GM23248 (cell line): ENCODE measurements at regions not wholly inside any gene's neighbourhood (a gene's known extent, or its start where the extent isn't known, plus 50 kb on each side); places are given as distances from the start of the nearest gene placed in this dataset.

Experiments
- DNase-seq: peaks from one replicate; pipeline ENCODE4 v3.0.0-alpha.2; 2015
- H2AFZ ChIP-seq: fragments of 200-600 bp; sonication (generic); 2 replicates; pipeline ENCODE4 v1.6.1; 2016; ENCODE audit warnings: antibody characterized with exemption
- H3F3A ChIP-seq: fragments of 200-600 bp; sonication (generic); 2 replicates; pipeline ENCODE4 v1.6.1; 2016; ENCODE audit warnings: mild to moderate bottlenecking, antibody characterized with exemption, mixed run types; ENCODE audit not compliant: insufficient read depth
- H3K27ac ChIP-seq: fragments of 200-600 bp; sonication (generic); 2 replicates; pipeline ENCODE4 v1.5.1; 2016; ENCODE audit warnings: mild to moderate bottlenecking
- H3K27me3 ChIP-seq: fragments of 200-600 bp; sonication (generic); replicated peaks from 2 replicates; pipeline ENCODE4 v1.6.1; 2016; ENCODE audit warnings: mild to moderate bottlenecking; ENCODE audit not compliant: insufficient read depth
- H3K36me3 ChIP-seq: fragments of 200-600 bp; sonication (generic); 2 replicates; pipeline ENCODE4 v1.6.1; 2016; ENCODE audit warnings: low read depth, mild to moderate bottlenecking
- H3K4me1 ChIP-seq: fragments of 200-600 bp; sonication (generic); 2 replicates; pipeline ENCODE4 v1.6.1; 2016; ENCODE audit warnings: mild to moderate bottlenecking; ENCODE audit not compliant: insufficient read depth
- H3K4me2 ChIP-seq: fragments of 200-600 bp; sonication (generic); one replicate; pipeline ENCODE4 v1.6.1; 2016; ENCODE audit warnings: mild to moderate bottlenecking; ENCODE audit not compliant: unreplicated experiment
- H3K4me3 ChIP-seq: fragments of 200-600 bp; sonication (generic); 2 replicates; pipeline ENCODE4 v1.5.1; 2016; ENCODE audit warnings: mild to moderate bottlenecking
- H3K79me2 ChIP-seq: fragments of 200-600 bp; sonication (generic); 2 replicates; pipeline ENCODE4 v1.6.1; 2016; ENCODE audit warnings: mild to moderate bottlenecking; ENCODE audit not compliant: insufficient read depth
- H3K9ac ChIP-seq: fragments of 200-600 bp; sonication (generic); 2 replicates; pipeline ENCODE4 v1.6.1; 2016; ENCODE audit warnings: mild to moderate bottlenecking
- H3K9me2 ChIP-seq: fragments of 200-600 bp; sonication (generic); 2 replicates; pipeline ENCODE4 v1.6.1; 2016; ENCODE audit warnings: mixed run types, mild to moderate bottlenecking, moderate library complexity; ENCODE audit not compliant: insufficient read depth
- H3K9me3 ChIP-seq: fragments of 200-600 bp; sonication (generic); one replicate; pipeline ENCODE4 v1.6.1; 2017; ENCODE audit warnings: low read depth
- H4K20me1 ChIP-seq: fragments of 200-600 bp; sonication (generic); 2 replicates; pipeline ENCODE4 v1.6.0; 2016; ENCODE audit not compliant: insufficient read depth
- EZH2 ChIP-seq: fragments of 200-600 bp; sonication (generic); IDR thresholded peaks from 2 replicates; pipeline ENCODE4 v1.6.1; 2018; ENCODE audit warnings: antibody characterized with exemption, mild to moderate bottlenecking; ENCODE audit not compliant: insufficient read depth, poor library complexity, severe bottlenecking
- EZH2phosphoT487 ChIP-seq: fragments of 200-600 bp; sonication (generic); IDR thresholded peaks from 2 replicates; pipeline ENCODE4 v1.6.1; 2018; ENCODE audit warnings: antibody characterized with exemption, moderate library complexity, mild to moderate bottlenecking, low read depth; ENCODE audit not compliant: insufficient read depth
- WGBS, 2 experiments: methylation state at CpG; one replicate each; pipeline ENCODE4 v1.1.6; 2015 to 2017; ENCODE audit warnings: low lambda C conversion rate in 2 of 2, low coverage in 1 of 2; ENCODE audit errors: missing lambda C conversion rate in 2 of 2; 5-methylcytosine and 5-hydroxymethylcytosine counted together
- in situ Hi-C: fragments of 300-500 bp; cut with MboI; formaldehyde crosslinking; loops from 2 replicates; pipeline ENCODE4 v1.15.0; 2020

GRCh38 chr18:41391616-41392595 lies 563.1 kb upstream of the PIK3C3 start:
- Histone ChIP-seq H3F3A (peaks cover 8% of the 10 kb centered on the region; the same call in 1 of the 2 replicates), H3K9me2 (no peaks in the 10 kb centered on the region), H3K4me2 (peak overlapping the region; percentile 91), H4K20me1 (no peaks in the 10 kb centered on the region), H3K27ac (no peak overlapping the region), H2AFZ (peak overlapping the region; percentile 76), H3K27me3 (peaks cover 12% of the 10 kb centered on the region), H3K9ac (peak overlapping the region; percentile 54), H3K79me2 (no peaks in the 10 kb centered on the region), H3K9me3 (no peaks in the 10 kb centered on the region), H3K36me3 (no peaks in the 10 kb centered on the region), H3K4me3 (peak overlapping the region; percentile 72), H3K4me1 (no peaks in the 10 kb centered on the region)
- 6 to 8% methylated on average over 11 to 12 of the region's 12 CpGs for WGBS, 2 experiments
- peak; percentile 80 for DNase-seq
- in situ Hi-C loops, result no loop called here
- TF ChIP-seq EZH2phosphoT487 (no peak), EZH2 (no peak)

GRCh38 chr18:41390309-41390708 lies 564.7 kb upstream of the PIK3C3 start:
- Histone ChIP-seq H3K79me2 (no peaks in the 10 kb centered on the region), H3K9me2 (no peaks in the 10 kb centered on the region), H3K36me3 (no peaks in the 10 kb centered on the region), H3K9me3 (no peaks in the 10 kb centered on the region), H4K20me1 (no peaks in the 10 kb centered on the region), H3K4me2 (no peak overlapping the region), H3K27me3 (peaks cover 12% of the 10 kb centered on the region), H3F3A (peaks cover 8% of the 10 kb centered on the region; the same call in 1 of the 2 replicates), H3K4me1 (no peaks in the 10 kb centered on the region), H3K4me3 (no peak overlapping the region), H3K9ac (no peak overlapping the region), H3K27ac (no peak overlapping the region), H2AFZ (no peak overlapping the region)
- DNase-seq, result no peak
- WGBS, 2 experiments, result 54 to 59% methylated on average over 9 of the region's 9 CpGs
- in situ Hi-C loops, result no loop called here
- TF ChIP-seq EZH2 (no peak), EZH2phosphoT487 (no peak)

GRCh38 chr18:41378598-41378997 lies 576.4 kb upstream of the PIK3C3 start:
- Histone ChIP-seq H3K9me3 (no peaks in the 10 kb centered on the region), H2AFZ (peak overlapping the region; percentile 58), H3K4me2 (peak overlapping the region; percentile 45), H3K4me3 (peak overlapping the region; percentile 39), H3K4me1 (no peaks in the 10 kb centered on the region), H3F3A (no peaks in the 10 kb centered on the region), H3K9me2 (no peaks in the 10 kb centered on the region), H3K27ac (no peak overlapping the region), H3K9ac (no peak overlapping the region), H3K27me3 (no peaks in the 10 kb centered on the region), H3K36me3 (no peaks in the 10 kb centered on the region), H4K20me1 (no peaks in the 10 kb centered on the region), H3K79me2 (no peaks in the 10 kb centered on the region)
- TF ChIP-seq EZH2phosphoT487, result no peak
- TF ChIP-seq EZH2, result no peak
- DNase-seq, result peak; percentile 51
- in situ Hi-C loops, result no loop called here
- 0 to 3% methylated on average over 5 of the region's 5 CpGs for WGBS, 2 experiments

GRCh38 chr18:41373612-41374011 lies 581.4 kb upstream of the PIK3C3 start:
- H3K27me3 ChIP-seq, result no peaks in the 10 kb centered on the region
- in situ Hi-C loops, result no loop called here
- H2AFZ ChIP-seq, result no peak overlapping the region
- no peak overlapping the region for H3K4me2 ChIP-seq
- no peaks in the 10 kb centered on the region for H3K36me3 ChIP-seq
- H3K27ac ChIP-seq, result no peak overlapping the region
- no peaks in the 10 kb centered on the region for H3K79me2 ChIP-seq
- H3K9me3 ChIP-seq, result no peaks in the 10 kb centered on the region
- H3F3A ChIP-seq, result no peaks in the 10 kb centered on the region
- no peak overlapping the region for H3K4me3 ChIP-seq
- H3K9me2 ChIP-seq, result no peaks in the 10 kb centered on the region
- DNase-seq, result no peak
- H4K20me1 ChIP-seq, result no peaks in the 10 kb centered on the region
- TF ChIP-seq EZH2 (no peak), EZH2phosphoT487 (no peak)
- no peaks in the 10 kb centered on the region for H3K4me1 ChIP-seq
- H3K9ac ChIP-seq, result no peak overlapping the region
